ENCODE measurements at regions not wholly inside any gene's neighbourhood (a gene's known extent, or its start where the extent isn't known, plus 50 kb on each side); places are given as distances from the start of the nearest gene placed in this dataset.

GRCh38 chr1:193799948-193800690 is 613.7 kb upstream of the B3GALT2 start:
- DNase-seq, result no peak
- no peak for TF ChIP-seq CTCF (conservative IDR thresholded peaks at IDR 0.05)
- H3K27ac Mint-ChIP-seq, result no peak overlapping the region
- H3K27ac ChIP-seq (ENCODE audit: low read depth, low read length), result no peak overlapping the region
- no peak overlapping the region for H3K9ac ChIP-seq (ENCODE audit: extremely low read depth, low read length, poor library complexity, severe bottlenecking)
- 82 to 100% methylated on average over 2 to 6 of the region's 6 CpGs for WGBS, 2 experiments (ENCODE audit: insufficient coverage in 1 of 2, insufficient read length in 1 of 2)
- no peaks in the 10 kb centered on the region for H3K36me3 Mint-ChIP-seq (ENCODE audit: low read depth)
- no peaks in the 10 kb centered on the region for H3K9me3 ChIP-seq (ENCODE audit: control insufficient read depth, low read length)
- no peaks in the 10 kb centered on the region for H3K36me3 ChIP-seq (ENCODE audit: control insufficient read depth, insufficient read depth, low read length)
- H3K27me3 ChIP-seq (ENCODE audit: control insufficient read depth, insufficient read depth, low read length, poor library complexity, severe bottlenecking), result no peaks in the 10 kb centered on the region
- no peaks in the 10 kb centered on the region for H3K4me1 Mint-ChIP-seq
- no peak overlapping the region for H3K4me3 Mint-ChIP-seq
- H3K4me1 ChIP-seq (ENCODE audit: control insufficient read depth, insufficient read depth, low read length), result no peaks in the 10 kb centered on the region
- H3K4me3 ChIP-seq (ENCODE audit: low read length), result no peak overlapping the region
- H3K27me3 Mint-ChIP-seq (ENCODE audit: insufficient read depth), result no peaks in the 10 kb centered on the region
- no peaks in the 10 kb centered on the region for H3K9me3 Mint-ChIP-seq

- no peak overlapping the region for H3K27ac Mint-ChIP-seq
- 92 to 100% methylated on average over 2 of the region's 2 CpGs for WGBS, 2 experiments (ENCODE audit: insufficient coverage in 1 of 2, insufficient read length in 1 of 2)
- no peaks in the 10 kb centered on the region for H3K36me3 Mint-ChIP-seq (ENCODE audit: low read depth)
- TF ChIP-seq CTCF (conservative IDR thresholded peaks at IDR 0.05), result no peak
- H3K4me3 Mint-ChIP-seq, result no peak overlapping the region
- Histone ChIP-seq H3K4me1 (ENCODE audit: control insufficient read depth, insufficient read depth, low read length) (no peaks in the 10 kb centered on the region), H3K9me3 (ENCODE audit: control insufficient read depth, low read length) (no peaks in the 10 kb centered on the region), H3K4me3 (ENCODE audit: low read length) (no peak overlapping the region), H3K27ac (ENCODE audit: low read depth, low read length) (no peak overlapping the region), H3K27me3 (ENCODE audit: control insufficient read depth, insufficient read depth, low read length, poor library complexity, severe bottlenecking) (no peaks in the 10 kb centered on the region), H3K36me3 (ENCODE audit: control insufficient read depth, insufficient read depth, low read length) (no peaks in the 10 kb centered on the region), H3K9ac (ENCODE audit: extremely low read depth, low read length, poor library complexity, severe bottlenecking) (no peak overlapping the region)
- no peaks in the 10 kb centered on the region for H3K9me3 Mint-ChIP-seq
- H3K27me3 Mint-ChIP-seq (ENCODE audit: insufficient read depth), result no peaks in the 10 kb centered on the region
- no peaks in the 10 kb centered on the region for H3K4me1 Mint-ChIP-seq
- DNase-seq, result no peak
Measured at GRCh38 chr1:193799371-193799770, 613.0 kb upstream of the B3GALT2 start.

GRCh38 chr1:193794239-193794638 is 607.8 kb upstream of the B3GALT2 start:
- H3K4me3 ChIP-seq (ENCODE audit: low read length), result no peak overlapping the region
- Mint-ChIP-seq H3K27me3 (ENCODE audit: insufficient read depth) (no peaks in the 10 kb centered on the region), H3K4me3 (no peak overlapping the region), H3K27ac (no peak overlapping the region), H3K9me3 (no peaks in the 10 kb centered on the region), H3K4me1 (no peaks in the 10 kb centered on the region), H3K36me3 (ENCODE audit: low read depth) (no peaks in the 10 kb centered on the region)
- H3K27ac ChIP-seq (ENCODE audit: low read depth, low read length), result no peak overlapping the region
- H3K9ac ChIP-seq (ENCODE audit: extremely low read depth, low read length, poor library complexity, severe bottlenecking), result no peak overlapping the region
- no peak for DNase-seq
- no peak for TF ChIP-seq CTCF (conservative IDR thresholded peaks at IDR 0.05)
- no peaks in the 10 kb centered on the region for H3K4me1 ChIP-seq (ENCODE audit: control insufficient read depth, insufficient read depth, low read length)
- H3K9me3 ChIP-seq (ENCODE audit: control insufficient read depth, low read length), result no peaks in the 10 kb centered on the region
- 80 to 82% methylated on average over 1 to 4 of the region's 4 CpGs for WGBS, 2 experiments (ENCODE audit: insufficient coverage in 1 of 2, insufficient read length in 1 of 2)
- H3K36me3 ChIP-seq (ENCODE audit: control insufficient read depth, insufficient read depth, low read length), result no peaks in the 10 kb centered on the region
- no peaks in the 10 kb centered on the region for H3K27me3 ChIP-seq (ENCODE audit: control insufficient read depth, insufficient read depth, low read length, poor library complexity, severe bottlenecking)
